Aorta (tissue), 5 donors: ENCODE measurements at regions not wholly inside any gene's neighbourhood (a gene's known extent, or its start where the extent isn't known, plus 50 kb on each side); places are given as distances from the start of the nearest gene placed in this dataset.
"Not testable (repeated sequence)": the region's sequence is repeated elsewhere in the genome, so short reads cannot be mapped to it uniquely, and the experiment has no call there.

Experiments used
- ATAC-seq: fragments of 200-7000 bp; cut with Tn5 transposase; one replicate; pipeline ENCODE4 v1.9.1; 2022; ENCODE audit warnings: moderate library complexity; ENCODE audit not compliant: low FRiP score
- DNase-seq, 2 donors: peaks; one replicate each; pipeline ENCODE4 v3.0.0-alpha.2; 2020
- H3K27ac ChIP-seq, 2 donors: one replicate each; pipeline ENCODE4 v1.5.1; 2013; ENCODE audit warnings: low read length in 2 of 2, mild to moderate bottlenecking in 2 of 2, moderate library complexity in 2 of 2, control low read depth in 1 of 2, inconsistent platforms in 1 of 2, low read depth in 1 of 2
- H3K27me3 ChIP-seq, 2 donors: one replicate each; pipeline ENCODE4 v1.6.1; 2013; ENCODE audit warnings: control low read depth in 1 of 2, low read length in 1 of 2, mild to moderate bottlenecking in 1 of 2, moderate library complexity in 1 of 2; ENCODE audit not compliant: insufficient read depth in 2 of 2, control insufficient read depth in 1 of 2
- H3K36me3 ChIP-seq, 2 donors: one replicate each; pipeline ENCODE4 v1.6.1; 2013; ENCODE audit warnings: control low read depth in 1 of 2, low read length in 1 of 2, mild to moderate bottlenecking in 1 of 2; ENCODE audit not compliant: insufficient read depth in 2 of 2, control insufficient read depth in 1 of 2
- H3K4me1 ChIP-seq, 2 donors: one replicate each; pipeline ENCODE4 v1.6.1; 2013; ENCODE audit warnings: low read length in 2 of 2, control low read depth in 1 of 2, mild to moderate bottlenecking in 1 of 2, moderate library complexity in 1 of 2; ENCODE audit not compliant: insufficient read depth in 2 of 2, control insufficient read depth in 1 of 2
- H3K4me3 ChIP-seq, 2 donors: one replicate each; pipeline ENCODE4 v1.5.1; 2013; ENCODE audit warnings: low read length in 2 of 2, control low read depth in 1 of 2, mild to moderate bottlenecking in 1 of 2
- H3K9me3 ChIP-seq: one replicate; pipeline ENCODE4 v1.6.1; 2013; ENCODE audit warnings: mild to moderate bottlenecking, low read length; ENCODE audit not compliant: control insufficient read depth
- WGBS, 2 donors: extraction: QIAGEN DNeasy Blood & Tissue Kit; methylation state at CpG; one replicate each; pipeline ENCODE4 v1.1.7; 2013; 5-methylcytosine and 5-hydroxymethylcytosine counted together
- intact Hi-C, 2 donors: fragments of 100-400 bp; cut with DNase I; formaldehyde crosslinking; loops; one replicate each; pipeline versions ENCODE4 v1.14.2 to v1.15.0; 2022
- donor health status: healthy with polysubstance abuse.
- donor health status: Bipolar disorder and iron deficiency.
- donor health status: DM: no; HTN: no; CAD: no.
- donor health status: DM: no; HTN: no; CAD: no.
- donor health status: DM: yes; HTN: yes; CAD: no.

DNA sequence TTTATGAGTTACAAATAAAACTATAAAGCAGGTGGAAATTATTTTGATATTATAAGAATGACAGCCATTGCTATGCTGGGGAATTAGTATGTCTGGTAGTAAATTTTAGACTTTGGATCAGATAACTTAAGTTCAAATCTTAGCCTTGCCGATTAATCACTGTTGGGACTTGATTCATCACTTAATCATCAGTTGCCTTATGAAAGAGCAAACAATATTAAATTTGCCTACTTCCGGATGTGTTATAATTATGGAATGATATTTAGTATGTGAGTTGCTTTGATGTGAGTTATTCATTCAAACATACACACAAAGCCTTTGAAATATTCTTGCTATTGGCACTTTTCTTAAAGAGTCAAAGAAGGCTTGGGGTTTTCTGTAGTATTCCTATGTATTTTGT, 717.7 kb downstream of the BRINP1 start:
- Histone ChIP-seq H3K27ac (no peak overlapping the region), H3K27me3 (no peaks in the 10 kb centered on the region), H3K9me3 (peaks cover 4% of the 10 kb centered on the region), H3K4me3 (no peak overlapping the region), H3K4me1 (no peaks in the 10 kb centered on the region), H3K36me3 (no peaks in the 10 kb centered on the region)
- intact Hi-C loops: loop anchor here in 1 of 2 donors (10.0 kb wide), 1 partner anchor 63 kb away; no protein-coding TSS in a partner anchor
- ATAC-seq (no peak), DNase-seq (no peak)
- 85 to 89% methylated on average over 2 of the region's 2 CpGs for WGBS, 2 donors

DNA sequence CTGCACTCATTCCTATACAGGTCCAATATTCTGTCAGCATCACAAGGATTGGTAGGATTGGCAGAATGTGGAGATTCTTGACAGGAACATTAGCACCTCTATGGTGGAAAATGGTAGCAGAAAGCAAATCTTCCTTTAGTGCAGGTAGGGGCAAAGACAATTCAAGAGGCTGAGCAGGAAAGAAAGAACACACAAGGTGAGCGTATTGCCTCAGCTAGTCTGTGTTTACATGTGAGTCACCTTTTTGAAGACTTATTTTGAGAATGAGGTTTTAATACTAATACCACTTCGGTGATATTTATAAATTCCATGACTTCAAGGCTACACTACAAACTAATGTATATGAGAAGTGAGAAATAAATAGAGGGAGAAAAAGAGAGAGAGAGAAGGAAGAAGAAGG, 717.0 kb downstream of the BRINP1 start:
- ATAC-seq: no peak
- no peaks in the 10 kb centered on the region for H3K4me1 ChIP-seq

DNA sequence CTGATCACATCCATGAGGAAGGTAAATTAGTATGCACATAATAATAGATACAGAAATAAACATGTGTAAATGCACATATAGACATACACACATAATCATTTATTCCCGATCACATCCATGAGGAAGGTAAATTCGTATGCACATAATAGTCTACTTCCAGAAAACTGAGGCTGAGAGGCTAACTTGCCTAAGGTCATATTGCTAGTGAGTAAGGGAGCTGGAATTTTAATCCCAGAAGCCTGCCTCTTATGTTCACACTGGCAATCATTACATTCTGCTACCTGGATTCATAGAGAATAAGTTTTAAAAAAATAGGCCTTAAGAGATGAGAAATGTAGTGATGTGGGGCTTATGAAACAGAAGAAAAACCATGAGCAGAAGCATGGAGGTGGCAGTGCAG, 716.3 kb downstream of the BRINP1 start:
- no peak overlapping the region for H3K27ac ChIP-seq
- no peaks in the 10 kb centered on the region for H3K36me3 ChIP-seq
- H3K27me3 ChIP-seq: no peaks in the 10 kb centered on the region
- WGBS, 2 donors: 81 to 86% methylated on average over 2 of the region's 2 CpGs
- H3K4me3 ChIP-seq: no peak overlapping the region
- intact Hi-C loops: loop anchor here in 1 of 2 donors (10.0 kb wide), 1 partner anchor 62 kb away; no protein-coding TSS in a partner anchor
- no peaks in the 10 kb centered on the region for H3K4me1 ChIP-seq
- no peak for DNase-seq
- H3K9me3 ChIP-seq: no peaks in the 10 kb centered on the region
- no peak for ATAC-seq

More for the DNA sequence above, 717.0 kb downstream of the BRINP1 start:
- no peaks in the 10 kb centered on the region for H3K36me3 ChIP-seq
- intact Hi-C loops: loop anchor here in 1 of 2 donors (10.0 kb wide), 1 partner anchor 63 kb away; no protein-coding TSS in a partner anchor
- no peaks in the 10 kb centered on the region for H3K27me3 ChIP-seq
- DNase-seq: no peak
- 83 to 85% methylated on average over 2 of the region's 2 CpGs for WGBS, 2 donors
- H3K27ac ChIP-seq: no peak overlapping the region
- no peak overlapping the region for H3K4me3 ChIP-seq
- H3K9me3 ChIP-seq: no peaks in the 10 kb centered on the region

DNA sequence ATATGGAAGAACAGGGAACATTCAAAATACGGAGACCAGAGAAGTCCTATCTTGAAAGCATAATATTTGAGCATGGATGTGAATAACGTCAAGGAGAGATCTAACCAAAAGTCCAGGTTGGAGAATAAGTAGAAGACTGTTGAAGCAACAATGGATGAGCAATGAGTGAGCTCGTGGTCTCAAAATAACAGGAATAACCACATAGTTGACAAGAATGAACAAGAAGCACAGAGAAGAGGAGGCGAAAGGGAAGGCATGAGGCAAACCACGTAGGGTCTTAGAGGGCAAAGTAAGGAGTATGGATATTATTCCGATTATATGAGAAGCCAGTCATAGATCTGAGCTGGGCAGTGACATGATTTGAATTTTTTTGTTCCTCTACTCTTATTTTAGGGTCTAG, 710.2 kb downstream of the BRINP1 start:
- ATAC-seq (no peak), DNase-seq (no peak)
- Histone ChIP-seq H3K4me3 (no peak overlapping the region), H3K4me1 (no peaks in the 10 kb centered on the region), H3K9me3 (no peaks in the 10 kb centered on the region), H3K27ac (no peak overlapping the region), H3K27me3 (no peaks in the 10 kb centered on the region), H3K36me3 (no peaks in the 10 kb centered on the region)
- intact Hi-C loops: loop anchor here in 1 of 2 donors (10.0 kb wide), 1 partner anchor 56 kb away; no protein-coding TSS in a partner anchor
- 63 to 74% methylated on average over 6 of the region's 6 CpGs for WGBS, 2 donors

DNA sequence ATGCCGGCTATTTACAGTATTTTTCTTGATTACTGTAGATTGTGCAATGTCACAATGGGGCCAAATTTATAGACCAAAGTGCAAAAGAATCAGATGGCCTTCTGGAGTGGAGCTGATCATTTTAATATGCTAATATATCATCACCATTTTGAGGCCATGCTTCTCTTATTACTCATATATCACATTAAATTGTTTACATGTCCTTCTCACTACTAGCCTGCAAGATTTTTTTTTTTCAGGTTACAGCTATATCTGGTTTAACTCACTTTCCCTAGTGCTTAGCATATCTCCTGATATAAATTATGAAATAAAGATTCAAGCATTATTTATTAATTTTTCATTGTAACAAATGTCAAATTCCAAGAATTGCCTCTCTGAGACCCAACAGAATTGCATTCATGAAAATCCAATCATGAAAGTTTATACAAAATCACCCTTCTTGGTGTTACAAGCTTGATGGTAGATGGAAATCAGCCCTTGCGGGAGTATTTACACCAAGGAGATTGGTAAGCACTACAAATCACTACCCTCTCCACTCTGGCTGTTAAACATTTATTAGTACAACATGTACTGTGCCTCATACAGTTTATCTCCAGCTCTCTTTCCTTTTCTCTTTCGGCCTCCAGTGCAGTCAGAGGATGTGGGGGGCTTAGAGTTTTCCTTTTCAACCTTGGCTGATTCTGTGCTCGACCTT, 703.9 kb downstream of the BRINP1 start:
- Histone ChIP-seq H3K4me3 (no peak overlapping the region), H3K27me3 (no peaks in the 10 kb centered on the region), H3K9me3 (no peaks in the 10 kb centered on the region), H3K4me1 (no peaks in the 10 kb centered on the region), H3K36me3 (no peaks in the 10 kb centered on the region), H3K27ac (no peak overlapping the region)
- ATAC-seq: no peak
- intact Hi-C loops: no loop called here
- DNase-seq: no peak
- WGBS, 2 donors: 61 to 76% methylated on average over 4 of the region's 4 CpGs

DNA sequence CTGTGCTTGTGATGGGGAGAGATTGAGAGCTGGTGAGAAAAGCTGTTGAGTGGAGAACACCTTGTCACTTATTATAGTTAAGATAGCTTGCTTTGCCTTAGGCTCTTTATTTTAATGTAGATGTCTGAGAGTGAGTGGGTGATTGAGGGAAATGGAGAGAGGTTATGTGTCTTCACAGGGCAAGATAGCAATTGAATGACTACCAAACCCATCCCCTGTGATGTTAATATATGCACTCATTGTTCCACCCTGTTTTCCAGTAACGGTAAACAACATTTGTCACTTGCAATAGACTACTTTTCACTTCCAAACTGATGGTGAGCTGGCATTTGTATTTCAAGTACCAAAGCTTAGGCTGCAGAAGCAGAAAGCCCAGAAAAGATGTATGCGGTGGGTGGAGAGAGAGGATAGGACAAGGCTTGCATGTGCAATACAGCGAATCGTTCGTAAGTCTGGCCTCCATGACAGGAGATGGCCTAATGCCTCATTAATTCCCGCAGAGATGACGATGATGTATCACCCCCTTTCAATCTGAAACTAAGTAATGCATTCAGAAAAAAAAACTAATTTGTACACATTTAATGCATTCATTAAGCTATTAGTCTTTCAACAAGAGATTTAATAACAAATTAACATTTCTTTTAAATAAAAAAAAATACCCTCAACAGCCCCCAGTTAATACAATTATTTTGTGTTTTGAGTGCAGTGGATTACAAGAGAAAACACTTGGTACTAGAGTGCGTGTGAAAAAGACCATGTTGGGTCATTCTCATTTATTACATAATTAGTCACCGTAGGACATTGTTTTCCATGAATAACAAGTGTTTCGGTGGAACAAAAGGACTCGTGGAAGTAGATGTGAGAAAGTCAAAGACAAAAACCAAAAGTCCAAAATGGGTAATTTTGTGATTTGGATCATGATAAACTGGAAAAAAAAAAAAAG, 699.0 kb downstream of the BRINP1 start:
- DNase-seq: no peak
- Histone ChIP-seq H3K4me1 (no peaks in the 10 kb centered on the region), H3K36me3 (no peaks in the 10 kb centered on the region), H3K4me3 (no peak overlapping the region), H3K27me3 (no peaks in the 10 kb centered on the region), H3K27ac (no peak overlapping the region), H3K9me3 (no peaks in the 10 kb centered on the region)
- 71 to 73% methylated on average over 11 of the region's 11 CpGs for WGBS, 2 donors
- intact Hi-C loops: no loop called here
- ATAC-seq: no peak

DNA sequence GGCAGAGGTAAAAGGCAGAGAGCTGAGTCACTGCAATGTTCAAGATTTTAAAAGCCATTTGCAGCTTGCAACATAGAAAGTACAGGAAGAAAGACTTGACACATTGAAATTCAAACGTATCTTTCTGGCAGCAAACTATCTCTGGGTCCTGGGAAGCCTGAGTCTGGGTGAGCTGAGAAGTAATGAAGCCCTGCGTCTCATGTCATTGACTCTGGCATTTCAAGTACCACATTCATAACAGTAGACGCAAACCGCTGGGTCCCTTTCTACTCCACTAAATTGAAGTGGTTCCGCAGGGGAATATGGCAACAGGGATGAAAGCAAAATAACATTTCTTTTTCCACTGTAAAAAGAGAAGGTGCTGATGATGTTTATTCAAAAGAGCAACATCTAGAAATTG, 694.3 kb downstream of the BRINP1 start:
- no peak for DNase-seq
- H3K4me1 ChIP-seq: no peaks in the 10 kb centered on the region
- H3K9me3 ChIP-seq: no peaks in the 10 kb centered on the region
- intact Hi-C loops: no loop called here
- H3K27ac ChIP-seq: no peak overlapping the region
- WGBS, 2 donors: 82 to 83% methylated on average over 5 of the region's 5 CpGs
- H3K4me3 ChIP-seq: no peak overlapping the region
- no peaks in the 10 kb centered on the region for H3K27me3 ChIP-seq
- no peaks in the 10 kb centered on the region for H3K36me3 ChIP-seq
- ATAC-seq: no peak

DNA sequence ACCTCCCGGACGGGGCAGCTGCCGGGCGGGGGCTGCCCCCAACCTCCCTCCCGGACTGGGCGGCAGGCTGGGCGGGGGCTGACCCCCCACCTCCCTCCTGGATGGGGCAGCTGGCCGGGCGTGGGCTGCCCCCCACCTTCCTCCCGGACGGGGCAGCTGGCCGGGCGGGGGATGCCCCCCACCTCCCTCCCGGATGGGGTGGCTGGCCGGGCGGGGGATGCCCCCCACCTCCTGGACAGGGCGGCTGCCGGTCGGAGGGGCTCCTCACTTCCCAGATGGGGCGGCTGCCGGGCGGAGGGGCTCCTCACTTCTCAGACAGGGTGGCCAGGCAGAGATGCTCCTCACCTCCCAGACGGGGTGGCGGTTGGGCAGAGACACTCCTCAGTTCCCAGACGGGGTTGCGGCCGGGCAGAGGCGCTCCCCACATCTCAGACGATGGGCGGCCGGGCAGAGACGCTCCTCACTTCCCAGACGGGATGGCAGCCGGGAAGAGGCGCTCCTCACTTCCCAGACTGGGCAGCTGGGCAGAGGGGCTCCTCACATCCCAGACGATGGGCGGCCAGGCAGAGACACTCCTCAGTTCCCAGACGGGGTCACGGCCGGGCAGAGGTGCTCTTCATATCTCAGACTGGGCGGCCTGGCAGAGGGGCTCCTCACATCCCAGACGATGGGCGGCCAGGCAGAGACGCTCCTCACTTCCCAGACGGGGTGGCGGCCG, 691.1 kb downstream of the BRINP1 start:
- DNase-seq, H3K4me3 ChIP-seq, ATAC-seq, H3K36me3 ChIP-seq, H3K27ac ChIP-seq, intact Hi-C loops, H3K27me3 ChIP-seq, H3K9me3 ChIP-seq, H3K4me1 ChIP-seq: not testable (repeated sequence)
- 91 to 93% methylated on average over 34 to 46 of the region's 47 CpGs for WGBS, 2 donors
